ENCODE measurements at regions not wholly inside any gene's neighbourhood (a gene's known extent, or its start where the extent isn't known, plus 50 kb on each side); places are given as distances from the start of the nearest gene placed in this dataset.

- no peak for DNase-seq
Measured at GRCh38 chrX:2607113-2607512, 84.0 kb upstream of the CD99 start.

DNA sequence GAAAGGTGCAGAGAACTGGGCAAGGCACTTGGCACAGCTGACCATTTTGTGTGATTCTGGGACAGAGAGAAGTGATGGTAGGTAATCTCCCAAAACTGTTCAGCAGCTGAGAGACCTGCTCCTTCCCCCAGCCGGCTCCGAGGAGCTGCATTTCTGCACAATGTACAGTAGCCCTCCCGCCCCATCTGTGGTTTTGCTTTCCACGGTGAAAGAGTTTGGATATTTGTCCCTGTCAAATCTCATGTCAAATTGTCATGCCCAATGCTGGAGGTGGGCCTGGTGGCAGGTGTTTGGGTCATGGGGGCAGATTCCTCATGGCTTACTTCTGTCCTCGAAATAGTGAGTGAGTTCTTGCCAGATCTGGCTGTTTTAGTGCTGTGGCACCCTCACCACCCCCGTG lies 90.5 kb upstream of the CD99 start:
- DNase-seq = no peak

GRCh38 chrX:2596555-2597255 lies 94.4 kb upstream of the CD99 start:
- DNase-seq = no peak

GRCh38 chrX:2596045-2596444 lies 95.0 kb upstream of the CD99 start:
- DNase-seq = no peak

- no peak for DNase-seq
Measured at GRCh38 chrX:2595258-2595657, 94.5 kb upstream of the DHRSX start.

- no peak for DNase-seq
Measured at GRCh38 chrX:2594491-2594890, 93.7 kb upstream of the DHRSX start.

GRCh38 chrX:2592279-2592678 lies 91.5 kb upstream of the DHRSX start:
- no peak for DNase-seq

DNA sequence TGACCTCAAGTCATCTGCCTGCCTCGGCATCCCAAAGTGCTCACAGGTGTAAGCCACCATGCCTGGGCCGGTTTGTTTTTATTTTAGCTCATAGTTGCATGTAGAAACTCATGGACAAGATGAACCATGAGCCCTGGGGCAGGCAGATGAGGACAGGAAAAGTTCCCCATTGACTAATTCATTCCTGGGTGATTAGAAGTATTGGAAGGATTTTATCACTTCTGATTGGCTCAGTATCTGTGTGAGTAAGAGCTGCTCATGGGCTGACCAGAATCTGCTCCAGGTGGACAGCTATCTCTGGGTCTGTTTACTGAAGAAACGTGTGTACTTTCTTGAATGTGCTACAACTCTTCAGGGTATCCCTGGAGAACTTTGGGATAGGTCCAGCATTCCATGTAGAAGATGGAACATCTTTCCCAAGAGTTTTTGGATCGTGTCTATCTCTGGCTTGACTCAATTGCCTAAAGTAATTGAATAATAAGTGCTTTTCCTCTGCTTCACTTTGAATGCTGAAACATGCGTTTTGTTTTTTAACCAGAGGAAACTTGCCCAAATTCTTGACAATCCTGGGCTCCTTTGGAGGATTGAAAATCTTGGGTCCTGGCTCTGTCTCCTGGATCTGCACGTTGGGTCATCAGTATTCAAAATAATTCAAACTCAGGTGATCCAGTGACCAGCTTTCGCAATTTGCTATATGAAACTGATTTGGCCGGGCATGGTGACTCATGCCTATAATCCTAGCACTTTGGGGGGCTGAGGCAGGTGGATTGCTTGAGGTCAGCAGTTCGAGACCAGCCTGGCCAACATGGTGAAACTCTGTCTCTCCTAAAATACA lies 88.6 kb upstream of the DHRSX start:
- DNase-seq = no peak

DNA sequence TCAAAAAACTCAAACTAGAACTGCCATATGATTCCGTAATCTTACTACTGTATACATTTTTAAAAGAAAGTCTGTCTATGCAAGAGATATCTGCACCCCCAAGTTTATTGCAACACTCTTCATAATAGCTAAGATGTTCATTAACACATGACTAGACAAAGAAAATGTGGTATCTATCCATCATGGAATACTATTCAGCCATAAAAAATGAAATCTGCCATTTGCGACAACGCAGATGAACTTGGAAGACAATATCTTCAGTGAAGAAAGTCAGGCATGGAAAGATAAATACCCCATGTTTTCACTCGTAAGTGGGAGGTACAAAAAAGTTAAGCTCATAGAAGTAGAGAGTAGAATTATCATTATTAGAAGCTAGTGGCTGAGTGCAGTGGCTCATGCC lies 87.3 kb upstream of the DHRSX start:
- no peak for DNase-seq

DNA sequence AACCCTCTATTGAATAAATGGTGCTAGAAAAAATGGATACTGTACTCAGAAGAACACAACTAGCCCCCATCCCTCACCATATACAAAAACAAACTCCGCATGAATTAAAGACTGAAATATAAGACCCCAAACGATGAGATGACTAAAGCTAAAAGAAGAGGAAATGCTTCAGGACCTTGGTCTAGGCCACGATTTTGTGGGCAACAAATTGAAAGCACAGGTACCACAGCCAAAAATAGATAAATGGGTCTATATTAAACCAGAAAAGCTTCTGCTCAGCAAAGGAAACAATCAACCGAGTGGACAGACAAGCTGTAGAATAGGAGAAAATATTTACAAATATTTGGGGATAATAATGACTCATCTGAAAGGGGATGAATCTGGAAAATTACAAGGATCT lies 86.4 kb upstream of the DHRSX start:
- DNase-seq = no peak

GRCh38 chrX:2585158-2585470 lies 84.3 kb upstream of the DHRSX start:
- DNase-seq = no peak

DNA sequence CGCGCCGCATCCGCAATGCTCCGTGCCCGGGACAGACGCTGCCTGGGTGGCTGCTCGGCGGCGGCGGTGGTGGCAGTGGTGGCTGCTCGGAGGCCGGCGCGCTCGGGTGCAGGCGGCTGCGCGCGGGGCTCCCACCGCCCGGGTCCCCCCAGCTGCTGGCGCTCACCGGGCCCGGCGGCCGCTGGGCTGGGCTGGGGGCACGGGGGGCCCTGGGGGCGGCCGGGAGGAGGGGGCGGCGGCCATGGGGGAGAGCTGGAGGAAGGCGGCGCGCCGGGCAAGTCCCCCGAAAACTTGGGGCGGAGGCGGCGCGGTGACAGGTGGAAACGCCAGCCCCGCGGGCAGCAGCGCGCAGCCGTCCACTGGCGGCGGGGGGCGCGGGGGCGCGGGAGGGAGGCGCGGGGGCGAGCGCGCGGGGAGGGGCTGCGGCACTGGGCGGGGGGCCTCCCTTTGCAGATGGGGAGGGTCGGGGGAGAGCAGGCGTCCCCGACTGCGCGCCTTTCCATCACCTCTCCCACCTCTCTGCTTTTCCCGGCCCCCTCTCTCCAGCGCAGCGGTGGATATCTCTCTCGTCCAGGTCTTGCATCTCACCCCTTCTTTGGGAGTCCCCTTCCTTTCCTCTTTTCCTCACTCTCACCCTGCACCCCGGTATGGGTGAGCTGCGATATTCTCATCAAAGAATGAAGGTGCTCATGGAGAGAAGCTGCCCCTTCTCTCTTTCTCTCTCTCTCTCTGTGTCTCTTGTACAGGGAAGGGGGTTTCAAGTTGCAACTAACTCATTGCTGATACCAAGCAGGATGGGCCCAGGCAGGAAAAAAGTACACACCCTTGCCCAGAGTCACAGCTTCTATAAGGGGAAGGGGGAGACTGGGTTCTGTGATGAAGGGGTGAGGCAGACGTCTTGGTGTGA lies 83.7 kb upstream of the DHRSX start:
- no peak for DNase-seq

DNA sequence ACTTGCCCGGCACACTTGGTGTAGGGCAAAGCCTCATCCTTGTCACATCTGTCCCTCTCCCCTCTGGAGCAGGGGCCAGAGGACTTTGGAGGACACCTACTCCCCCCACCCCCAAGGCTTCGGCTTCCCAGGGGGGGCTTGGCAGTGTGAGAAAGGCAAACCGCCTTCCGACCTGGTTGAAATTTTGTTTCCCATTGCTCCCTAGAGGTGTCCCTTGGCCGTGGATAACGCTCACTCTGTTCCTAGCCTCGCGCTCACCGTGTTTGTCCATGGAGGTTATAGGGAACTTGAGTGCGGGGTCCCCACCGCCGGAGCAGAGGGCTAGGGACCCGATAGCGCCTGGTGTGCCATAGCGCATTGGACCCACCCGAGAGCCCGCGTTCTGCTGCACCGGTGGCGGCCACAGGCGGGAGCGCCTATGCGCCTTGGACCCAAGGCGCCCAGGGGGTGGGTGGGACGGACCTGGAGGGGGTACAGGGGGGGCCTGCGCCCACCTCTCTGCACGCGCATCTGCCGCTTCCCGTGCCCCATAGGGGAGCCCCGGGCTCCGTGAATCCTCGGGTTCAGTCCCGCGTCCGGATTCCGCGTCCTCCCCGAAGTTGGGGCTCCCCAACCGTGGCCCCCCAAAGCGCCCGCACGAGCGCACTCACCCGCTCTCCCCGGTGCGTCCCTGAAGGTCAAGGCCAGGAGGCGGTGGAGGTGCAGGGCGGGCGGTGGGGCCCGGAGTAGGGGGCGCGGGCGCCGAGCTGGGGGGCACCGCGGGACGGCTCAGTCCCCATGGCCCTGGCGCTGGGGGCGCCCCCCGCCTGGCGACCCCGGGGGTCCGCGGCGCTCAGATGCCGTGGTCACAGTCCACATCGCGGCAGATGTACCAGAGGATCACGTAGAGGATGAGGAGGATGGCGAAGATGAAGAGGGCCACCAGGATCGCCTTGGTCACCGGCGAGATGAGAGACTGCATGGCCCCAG lies 82.7 kb upstream of the DHRSX start:
- DNase-seq = no peak

- no peak for DNase-seq
Measured at GRCh38 chrX:2582667-2583066, 81.9 kb upstream of the DHRSX start.

- DNase-seq = no peak
Measured at GRCh38 chrX:2581296-2581695, 80.5 kb upstream of the DHRSX start.

DNA sequence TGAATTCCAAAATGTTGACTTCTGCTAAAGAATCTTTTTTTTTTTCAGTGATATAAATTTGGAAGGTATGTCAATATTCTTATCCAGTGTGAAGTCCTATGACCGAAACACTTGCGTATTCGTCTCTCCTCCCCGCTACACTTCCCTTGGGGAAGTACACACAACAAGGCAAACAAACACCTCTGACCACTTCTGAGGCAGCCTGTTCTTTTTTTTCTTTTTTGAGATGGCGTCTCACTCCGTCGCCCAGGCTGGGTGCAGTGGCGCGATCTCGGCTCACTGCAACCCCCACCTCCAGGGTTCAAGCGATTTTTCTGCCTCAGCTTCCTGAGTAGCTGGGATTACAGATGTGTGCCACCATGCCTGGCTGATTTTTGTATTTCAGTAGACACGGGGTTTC lies 78.1 kb upstream of the DHRSX start:
- DNase-seq = no peak

DNA sequence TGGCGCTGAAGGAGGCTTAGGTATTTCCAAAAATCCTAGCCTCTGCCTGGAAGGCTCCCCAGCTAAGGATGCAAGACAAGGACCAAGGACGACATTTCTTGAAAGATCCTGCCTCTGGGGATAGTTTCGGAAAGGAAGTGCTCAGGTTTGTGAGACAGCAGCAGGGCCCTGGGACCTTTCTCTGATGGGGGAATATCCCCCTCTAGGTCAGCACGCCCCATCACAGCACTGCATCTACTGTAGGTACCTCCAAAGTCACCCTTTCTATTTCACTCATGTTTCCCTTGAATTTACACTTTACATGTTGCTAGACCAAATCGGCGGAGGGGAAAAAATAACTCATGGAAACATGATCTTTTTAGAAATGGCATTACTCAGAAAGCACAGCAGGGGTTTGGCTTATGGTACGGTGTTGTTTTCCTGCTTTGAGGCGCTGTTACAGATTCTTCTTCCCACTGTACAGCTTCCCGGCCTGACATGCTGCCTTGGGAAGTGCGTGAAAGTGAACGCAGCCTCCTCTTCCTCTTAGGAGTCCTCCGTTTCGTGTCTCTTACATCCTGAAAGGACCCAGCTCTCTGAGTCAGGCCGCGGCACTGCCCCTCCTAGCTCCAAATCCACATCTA lies 77.2 kb upstream of the DHRSX start:
- DNase-seq = no peak

GRCh38 chrX:2576793-2577192 lies 76.0 kb upstream of the DHRSX start:
- DNase-seq = no peak

DNA sequence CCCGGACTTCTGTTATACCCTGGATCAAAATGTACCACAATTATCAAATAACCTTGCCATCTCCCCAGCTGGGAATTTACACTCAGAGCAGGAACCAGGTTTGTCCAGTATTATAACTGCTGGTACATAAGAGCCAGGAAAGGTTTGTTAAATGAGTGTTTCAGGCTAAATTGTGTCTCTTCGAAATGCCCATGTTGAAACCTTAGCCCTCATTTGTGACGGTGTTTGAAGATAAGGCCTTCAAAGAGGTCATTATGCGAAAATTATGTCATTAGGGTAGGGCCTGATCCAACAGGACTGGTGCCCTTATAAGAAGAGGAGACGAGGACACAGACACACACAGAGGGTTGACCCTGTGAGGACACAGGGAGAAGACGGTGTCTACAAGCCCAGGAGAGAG lies 73.5 kb upstream of the DHRSX start:
- no peak for DNase-seq

- DNase-seq = no peak
Measured at GRCh38 chrX:2572740-2573139, 72.0 kb upstream of the DHRSX start.

DNA sequence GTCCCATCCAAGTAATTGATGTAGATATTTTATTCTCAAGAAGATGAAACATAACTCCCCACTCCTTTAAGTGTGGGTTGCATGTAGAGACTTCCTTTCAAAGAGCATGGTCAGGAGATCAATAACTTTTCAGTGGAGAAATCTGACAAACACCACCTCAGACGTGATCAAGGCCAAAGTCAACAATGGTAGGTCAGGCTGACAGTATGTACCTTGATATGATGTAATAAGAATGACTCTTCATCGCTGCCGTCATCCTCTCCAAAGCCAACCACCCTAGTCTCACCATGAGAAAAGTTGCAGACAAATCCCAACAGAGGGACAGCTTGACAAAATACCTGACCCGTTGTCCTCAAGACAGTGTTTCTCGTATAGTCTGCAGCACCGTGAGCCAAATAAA lies 67.3 kb upstream of the DHRSX start:
- DNase-seq = no peak

DNA sequence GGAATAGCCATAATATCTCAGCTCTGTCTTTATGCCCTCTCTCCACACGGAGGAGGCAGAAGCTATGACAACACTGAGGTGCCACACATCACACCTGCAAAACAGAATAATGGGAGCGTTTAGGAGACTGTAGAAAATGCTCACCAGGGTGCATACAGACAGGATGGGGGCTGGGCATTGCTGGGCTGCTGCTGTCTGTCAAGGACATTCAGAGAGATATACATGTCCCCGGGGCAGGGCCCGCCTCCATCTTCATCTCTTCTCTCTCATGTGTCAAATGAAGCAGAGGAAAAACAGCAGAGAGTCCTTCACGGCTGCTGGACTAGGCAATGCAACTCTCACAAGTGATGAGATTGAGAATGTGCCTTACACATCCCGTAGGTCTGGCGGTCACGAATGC lies 65.3 kb upstream of the DHRSX start:
- DNase-seq = no peak
